Transverse colon (tissue), 4 donors: ENCODE measurements at regions not wholly inside any gene's neighbourhood (a gene's known extent, or its start where the extent isn't known, plus 50 kb on each side); places are given as distances from the start of the nearest gene placed in this dataset.

Experiments used
- DNase-seq: peaks from one replicate; pipeline ENCODE4 v3.0.0-alpha.2; 2019
- H3K27ac ChIP-seq, 4 donors: fragments of 200-600 bp; sonication (generic); 2 replicates each; pipeline ENCODE4 v1.5.1; 2016 to 2018; ENCODE audit warnings: inconsistent platforms in 4 of 4
- H3K27me3 ChIP-seq: fragments of 200-600 bp; sonication (generic); 2 replicates; pipeline ENCODE4 v1.5.1; 2017; ENCODE audit warnings: inconsistent platforms
- H3K36me3 ChIP-seq, 4 donors: fragments of 200-600 bp; sonication (generic); 2 replicates each; pipeline ENCODE4 v1.5.1; 2017 to 2019; ENCODE audit warnings: inconsistent platforms in 4 of 4
- H3K4me1 ChIP-seq, 4 donors: fragments of 200-600 bp; sonication (generic); 2 replicates each; pipeline ENCODE4 v1.5.1; 2017 to 2020; ENCODE audit warnings: inconsistent platforms in 4 of 4
- H3K4me3 ChIP-seq, 4 donors: fragments of 200-600 bp; sonication (generic); 1 replicate in 1 of 4; 2 replicates in 3 of 4; pipeline versions ENCODE4 v1.5.1 to v1.6.1; 2017 to 2019; ENCODE audit warnings: inconsistent platforms in 4 of 4
- H3K9me3 ChIP-seq, 2 donors: fragments of 200-600 bp; sonication (generic); 2 replicates each; pipeline ENCODE4 v1.5.1; 2017 to 2019; ENCODE audit warnings: inconsistent platforms in 2 of 2
- EP300 ChIP-seq: sonication (generic); formaldehyde crosslinking; IDR thresholded peaks from one replicate; pipeline ENCODE4 v1.6.1; 2017; ENCODE audit warnings: antibody characterized with exemption, low read depth
- POLR2A ChIP-seq: fragments of 450-650 bp; IDR thresholded peaks from one replicate; pipeline ENCODE4 v1.6.1; 2016; ENCODE audit warnings: antibody characterized with exemption, mild to moderate bottlenecking, moderate library complexity
- POLR2AphosphoS5 ChIP-seq, 3 donors: sonication (generic); formaldehyde crosslinking; IDR thresholded peaks; one replicate each; pipeline ENCODE4 v1.6.1; 2016; ENCODE audit warnings: antibody characterized with exemption in 3 of 3
- WGBS, 2 donors: methylation state at CpG; one replicate each; pipeline ENCODE4 v1.1.5; 2018; ENCODE audit warnings: low coverage in 1 of 2; 5-methylcytosine and 5-hydroxymethylcytosine counted together
- in situ Hi-C, 4 donors: fragments of 200-750 bp; cut with MboI; loops; one replicate each; pipeline versions ENCODE4 v1.15.0 to v1.15.1; 2017; ENCODE audit warnings: low sequenced_read_pairs in 3 of 4, low pct_ligation_motif_present in 1 of 4, low pct_unique_long_range_greater_than_20kb in 1 of 4
- intact Hi-C: fragments of 100-400 bp; cut with DNase I; formaldehyde crosslinking; loops from one replicate; pipeline ENCODE4 v1.15.1; 2023; ENCODE audit warnings: low total_unique reads
- TF ChIP-seq, protein P1 (sequence below), 5 experiments: fragments of 200-600 bp in 3 of 5; fragments of 450-650 bp in 2 of 5; sonication (generic) in 3 of 5; IDR thresholded peaks; 1 replicate in 2 of 5; 2 replicates in 3 of 5; pipeline ENCODE4 v1.5.1; 2016 to 2017; ENCODE audit warnings: antibody characterized with exemption in 5 of 5, inconsistent platforms in 3 of 5, mild to moderate bottlenecking in 2 of 5, moderate library complexity in 1 of 5

DNA sequence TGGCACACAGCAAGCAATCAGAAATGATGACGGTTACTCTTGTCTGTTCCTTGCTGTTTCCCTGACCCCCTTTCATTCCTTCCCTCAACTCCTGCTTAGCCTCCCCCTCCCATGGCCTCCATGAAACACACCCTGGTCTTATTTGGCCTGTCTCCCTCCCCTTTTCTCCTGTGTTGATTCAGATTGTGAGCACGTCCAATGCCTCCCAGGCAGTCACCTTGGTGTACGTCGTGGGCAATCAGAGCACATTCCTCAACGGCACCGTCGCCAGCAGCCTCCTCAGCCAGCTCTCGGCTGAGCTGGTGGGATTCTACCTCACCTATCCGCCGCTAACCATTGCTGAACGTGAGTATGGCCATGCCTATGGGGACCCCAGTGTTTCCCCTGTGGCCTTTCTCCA, 141.1 kb downstream of the C11orf91 start:
- no peaks in the 10 kb centered on the region for H3K36me3 ChIP-seq
- in situ Hi-C loops (no loop called here), intact Hi-C loops (no loop called here)
- WGBS, 2 donors, result 68 to 73% methylated on average over 5 to 11 of the region's 11 CpGs
- no peaks in the 10 kb centered on the region for H3K4me1 ChIP-seq
- no peaks in the 10 kb centered on the region for H3K9me3 ChIP-seq
- H3K27ac ChIP-seq, result no peak overlapping the region
- no peak overlapping the region for H3K4me3 ChIP-seq
- DNase-seq, result no peak
- no peaks in the 10 kb centered on the region for H3K27me3 ChIP-seq
- no peak for TF ChIP-seq EP300
- no peak for TF ChIP-seq POLR2A
- TF ChIP-seq POLR2AphosphoS5 (IDR thresholded peaks at IDR 0.05), result no peak
- TF ChIP-seq, protein P1, sequence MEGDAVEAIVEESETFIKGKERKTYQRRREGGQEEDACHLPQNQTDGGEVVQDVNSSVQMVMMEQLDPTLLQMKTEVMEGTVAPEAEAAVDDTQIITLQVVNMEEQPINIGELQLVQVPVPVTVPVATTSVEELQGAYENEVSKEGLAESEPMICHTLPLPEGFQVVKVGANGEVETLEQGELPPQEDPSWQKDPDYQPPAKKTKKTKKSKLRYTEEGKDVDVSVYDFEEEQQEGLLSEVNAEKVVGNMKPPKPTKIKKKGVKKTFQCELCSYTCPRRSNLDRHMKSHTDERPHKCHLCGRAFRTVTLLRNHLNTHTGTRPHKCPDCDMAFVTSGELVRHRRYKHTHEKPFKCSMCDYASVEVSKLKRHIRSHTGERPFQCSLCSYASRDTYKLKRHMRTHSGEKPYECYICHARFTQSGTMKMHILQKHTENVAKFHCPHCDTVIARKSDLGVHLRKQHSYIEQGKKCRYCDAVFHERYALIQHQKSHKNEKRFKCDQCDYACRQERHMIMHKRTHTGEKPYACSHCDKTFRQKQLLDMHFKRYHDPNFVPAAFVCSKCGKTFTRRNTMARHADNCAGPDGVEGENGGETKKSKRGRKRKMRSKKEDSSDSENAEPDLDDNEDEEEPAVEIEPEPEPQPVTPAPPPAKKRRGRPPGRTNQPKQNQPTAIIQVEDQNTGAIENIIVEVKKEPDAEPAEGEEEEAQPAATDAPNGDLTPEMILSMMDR (IDR thresholded peaks at IDR 0.05), result no peak

DNA sequence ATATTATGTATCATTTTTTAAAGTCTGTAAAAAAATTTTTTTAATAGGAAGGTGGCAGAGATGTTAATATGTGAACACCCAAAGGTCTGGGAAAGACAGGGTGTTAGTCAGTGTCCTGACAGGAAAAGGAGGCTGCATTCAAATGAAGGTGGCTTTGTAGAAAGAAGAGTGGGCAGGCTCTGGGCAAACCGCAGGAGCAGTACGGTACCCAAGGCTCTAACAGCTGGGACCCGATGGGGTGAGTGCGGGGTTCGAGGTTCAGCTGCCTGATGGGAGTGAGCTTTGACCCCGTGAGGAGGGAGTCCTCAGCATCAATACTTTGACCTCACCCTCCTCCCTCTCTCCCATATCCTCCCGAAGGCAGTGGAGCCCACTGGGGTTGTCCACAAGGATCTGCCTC, 142.5 kb downstream of the C11orf91 start:
- WGBS, 2 donors, result 67 to 74% methylated on average over 3 to 7 of the region's 7 CpGs
- no peak for DNase-seq
- Histone ChIP-seq H3K27me3 (no peaks in the 10 kb centered on the region), H3K27ac (no peak overlapping the region), H3K4me3 (no peak overlapping the region), H3K4me1 (no peaks in the 10 kb centered on the region), H3K9me3 (no peaks in the 10 kb centered on the region), H3K36me3 (no peaks in the 10 kb centered on the region)
- no peak for TF ChIP-seq EP300
- intact Hi-C loops (no loop called here), in situ Hi-C loops (no loop called here)

DNA sequence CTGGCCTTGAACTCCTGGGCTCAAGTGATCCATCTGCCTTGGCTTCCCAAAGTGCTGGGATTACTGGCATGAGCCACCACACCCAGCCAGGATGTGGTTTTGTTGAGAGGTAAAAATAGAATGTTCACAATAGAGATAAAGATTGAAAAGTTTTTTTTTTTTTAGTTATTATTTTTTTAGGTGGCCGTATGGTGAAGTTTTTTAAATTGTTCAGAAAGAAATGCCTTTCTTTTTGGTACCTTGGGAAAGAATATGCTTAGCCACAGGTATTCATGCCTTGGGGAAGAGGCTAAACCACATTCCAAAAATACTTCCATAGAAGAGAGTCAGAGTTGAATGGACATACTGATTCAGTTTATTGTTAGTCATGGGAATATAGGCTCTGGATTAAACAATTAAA, 143.4 kb downstream of the C11orf91 start:
- no peak overlapping the region for H3K27ac ChIP-seq
- no peak for DNase-seq
- WGBS, 2 donors, result 17 to 55% methylated on average over 1 of the region's 1 CpG
- H3K36me3 ChIP-seq, result no peaks in the 10 kb centered on the region
- no peak overlapping the region for H3K4me3 ChIP-seq
- H3K4me1 ChIP-seq, result no peaks in the 10 kb centered on the region
- H3K9me3 ChIP-seq, result no peaks in the 10 kb centered on the region
- intact Hi-C loops (no loop called here), in situ Hi-C loops (no loop called here)
- no peaks in the 10 kb centered on the region for H3K27me3 ChIP-seq
- TF ChIP-seq POLR2AphosphoS5 (IDR thresholded peaks at IDR 0.05) (no peak), POLR2A (no peak), EP300 (no peak)
- TF ChIP-seq, protein P1 (IDR thresholded peaks at IDR 0.05), result no peak

DNA sequence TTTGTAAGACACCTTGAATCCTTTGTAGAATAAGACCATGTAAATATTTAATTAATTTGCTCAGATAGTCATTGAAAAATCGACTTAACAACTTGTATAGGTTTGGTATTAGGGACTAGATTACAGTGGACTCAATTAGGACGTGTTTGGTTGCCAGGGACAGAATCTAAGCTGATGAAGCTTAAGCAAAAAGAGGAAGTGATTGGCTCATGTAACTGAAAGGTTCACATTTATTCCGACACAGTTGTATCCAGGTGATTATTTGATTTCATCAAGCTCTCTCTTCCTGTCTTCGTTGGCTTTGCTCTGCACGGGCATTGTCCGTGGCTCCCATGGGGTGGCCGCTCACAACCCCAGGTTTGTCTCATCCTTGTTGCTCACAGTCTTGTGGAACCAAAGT, 146.4 kb downstream of the C11orf91 start:
- Histone ChIP-seq H3K27me3 (no peaks in the 10 kb centered on the region), H3K9me3 (no peaks in the 10 kb centered on the region), H3K4me1 (no peaks in the 10 kb centered on the region), H3K36me3 (no peaks in the 10 kb centered on the region), H3K4me3 (no peak overlapping the region), H3K27ac (no peak overlapping the region)
- TF ChIP-seq EP300 (no peak), POLR2A (no peak), POLR2AphosphoS5 (IDR thresholded peaks at IDR 0.05) (no peak)
- TF ChIP-seq, protein P1 (IDR thresholded peaks at IDR 0.05), result no peak
- 75 to 81% methylated on average over 7 of the region's 7 CpGs for WGBS, 2 donors
- in situ Hi-C loops, result no loop called here
- DNase-seq, result no peak
- intact Hi-C loops, result no loop called here

DNA sequence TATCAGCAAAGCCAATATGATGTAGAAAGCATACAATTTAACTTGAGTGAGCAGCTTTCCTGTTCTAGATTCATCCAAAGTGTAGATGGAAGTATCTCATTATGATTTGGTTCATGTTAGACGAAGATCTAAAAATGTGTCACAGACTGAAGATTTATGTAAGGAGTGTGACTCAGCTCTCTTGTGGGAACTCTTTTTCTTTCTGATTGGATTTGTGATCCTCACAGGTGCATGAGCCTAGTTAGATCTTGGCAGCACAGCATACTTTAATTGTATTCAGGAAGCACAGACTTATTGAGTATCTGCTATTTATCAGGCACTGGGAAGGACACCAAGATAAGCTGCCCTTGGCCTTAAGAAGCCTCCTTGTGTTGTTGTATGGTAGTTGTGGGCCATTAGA, 147.1 kb downstream of the C11orf91 start:
- H3K4me1 ChIP-seq, result no peaks in the 10 kb centered on the region
- WGBS, 2 donors, result 61 to 63% methylated on average over 1 of the region's 1 CpG
- no peak for TF ChIP-seq POLR2A
- TF ChIP-seq, protein P1 (IDR thresholded peaks at IDR 0.05), result no peak
- no peak for TF ChIP-seq EP300
- no peak for TF ChIP-seq POLR2AphosphoS5 (IDR thresholded peaks at IDR 0.05)
- intact Hi-C loops (no loop called here), in situ Hi-C loops (no loop called here)
- DNase-seq, result no peak
- no peak overlapping the region for H3K4me3 ChIP-seq
- H3K27ac ChIP-seq, result no peak overlapping the region
- no peaks in the 10 kb centered on the region for H3K36me3 ChIP-seq
- H3K9me3 ChIP-seq, result no peaks in the 10 kb centered on the region
- no peaks in the 10 kb centered on the region for H3K27me3 ChIP-seq
